ENCODE measurements at regions not wholly inside any gene's neighbourhood (a gene's known extent, or its start where the extent isn't known, plus 50 kb on each side); places are given as distances from the start of the nearest gene placed in this dataset.

GRCh38 chr9:115262952-115263351, 145.0 kb upstream of the TNC start:
- no peak for TF ChIP-seq CTCF (conservative IDR thresholded peaks at IDR 0.05; ENCODE audit: low read length)
- no peak for TF ChIP-seq EZH2phosphoT487 (IDR thresholded peaks at IDR 0.05; ENCODE audit: borderline replicate concordance)

Measured in Loucy (cell line).